RWPE2 (cell line): ENCODE measurements at regions not wholly inside any gene's neighbourhood (a gene's known extent, or its start where the extent isn't known, plus 50 kb on each side); places are given as distances from the start of the nearest gene placed in this dataset.
"Not testable (repeated sequence)": the region's sequence is repeated elsewhere in the genome, so short reads cannot be mapped to it uniquely, and the experiment has no call there.

Source experiments
- ATAC-seq: fragments of 200-7000 bp; cut with Tn5 transposase; 3 replicates; pipeline ENCODE4 v1.9.1; 2021; ENCODE audit warnings: low read depth
- DNase-seq: peaks from one replicate; pipeline ENCODE4 v3.0.0-alpha.2; 2020; ENCODE audit warnings: low spot score
- H3K27ac ChIP-seq: fragments of 450-650 bp; 2 replicates; pipeline ENCODE4 v1.5.1; 2017; ENCODE audit warnings: mild to moderate bottlenecking; ENCODE audit not compliant: poor library complexity, severe bottlenecking
- H3K27me3 ChIP-seq: fragments of 250-450 bp; sonication (Bioruptor Pico); 2 replicates; pipeline ENCODE4 v1.5.1; 2021; ENCODE audit warnings: mild to moderate bottlenecking, moderate library complexity; ENCODE audit not compliant: insufficient read depth, poor library complexity, severe bottlenecking
- H3K36me3 ChIP-seq: fragments of 250-450 bp; sonication (Bioruptor Pico); 2 replicates; pipeline ENCODE4 v1.5.1; 2020; ENCODE audit warnings: low read depth, mild to moderate bottlenecking, moderate library complexity
- H3K4me1 ChIP-seq: fragments of 250-450 bp; sonication (Bioruptor Pico); 2 replicates; pipeline ENCODE4 v1.5.1; 2021; ENCODE audit warnings: mild to moderate bottlenecking, moderate library complexity; ENCODE audit not compliant: insufficient read depth, poor library complexity, severe bottlenecking
- H3K4me3 ChIP-seq: fragments of 250-450 bp; sonication (Bioruptor Pico); 2 replicates; pipeline ENCODE4 v1.5.1; 2021; ENCODE audit warnings: mild to moderate bottlenecking, moderate library complexity; ENCODE audit not compliant: severe bottlenecking
- H3K9me3 ChIP-seq: fragments of 250-450 bp; sonication (Bioruptor Pico); 2 replicates; pipeline ENCODE4 v1.5.1; 2021; ENCODE audit warnings: mild to moderate bottlenecking, moderate library complexity; ENCODE audit not compliant: severe bottlenecking
- TF ChIP-seq, protein P1 (sequence below): fragments of 450-650 bp; IDR thresholded peaks from one replicate; pipeline ENCODE4 v1.5.1; 2017; ENCODE audit warnings: mild to moderate bottlenecking, moderate library complexity; ENCODE audit not compliant: poor library complexity, severe bottlenecking

DNA sequence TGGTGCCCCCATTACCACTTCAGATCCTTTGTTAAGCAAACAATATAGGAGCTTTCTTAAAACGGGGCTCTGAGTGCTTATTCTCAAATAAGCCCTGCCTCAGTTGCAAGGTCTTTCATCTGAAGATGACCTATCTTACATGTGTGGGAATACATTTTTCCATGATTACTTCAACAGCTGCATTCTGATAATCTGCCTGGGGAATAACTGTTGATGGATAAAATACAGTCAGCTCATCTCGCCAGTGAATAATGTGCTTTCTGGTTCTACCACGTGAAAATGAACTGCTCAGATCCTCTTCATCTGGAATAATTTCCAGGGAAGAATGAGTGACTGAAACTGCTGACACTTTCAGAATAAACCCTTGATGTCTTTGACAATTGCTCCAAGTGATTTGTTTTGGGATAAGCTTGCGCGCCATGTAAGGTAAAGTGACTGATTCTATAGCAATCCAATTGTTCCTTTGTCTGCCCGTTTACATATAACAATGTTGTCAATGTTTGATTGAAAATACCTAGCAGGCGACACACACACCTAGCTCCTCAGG lies 161.3 kb downstream of the RTL9 start:
- H3K4me1 ChIP-seq: no peaks in the 10 kb centered on the region
- TF ChIP-seq, protein P1, sequence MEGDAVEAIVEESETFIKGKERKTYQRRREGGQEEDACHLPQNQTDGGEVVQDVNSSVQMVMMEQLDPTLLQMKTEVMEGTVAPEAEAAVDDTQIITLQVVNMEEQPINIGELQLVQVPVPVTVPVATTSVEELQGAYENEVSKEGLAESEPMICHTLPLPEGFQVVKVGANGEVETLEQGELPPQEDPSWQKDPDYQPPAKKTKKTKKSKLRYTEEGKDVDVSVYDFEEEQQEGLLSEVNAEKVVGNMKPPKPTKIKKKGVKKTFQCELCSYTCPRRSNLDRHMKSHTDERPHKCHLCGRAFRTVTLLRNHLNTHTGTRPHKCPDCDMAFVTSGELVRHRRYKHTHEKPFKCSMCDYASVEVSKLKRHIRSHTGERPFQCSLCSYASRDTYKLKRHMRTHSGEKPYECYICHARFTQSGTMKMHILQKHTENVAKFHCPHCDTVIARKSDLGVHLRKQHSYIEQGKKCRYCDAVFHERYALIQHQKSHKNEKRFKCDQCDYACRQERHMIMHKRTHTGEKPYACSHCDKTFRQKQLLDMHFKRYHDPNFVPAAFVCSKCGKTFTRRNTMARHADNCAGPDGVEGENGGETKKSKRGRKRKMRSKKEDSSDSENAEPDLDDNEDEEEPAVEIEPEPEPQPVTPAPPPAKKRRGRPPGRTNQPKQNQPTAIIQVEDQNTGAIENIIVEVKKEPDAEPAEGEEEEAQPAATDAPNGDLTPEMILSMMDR: no peak
- no peak for DNase-seq
- no peak for ATAC-seq
- no peaks in the 10 kb centered on the region for H3K27me3 ChIP-seq
- H3K36me3 ChIP-seq: no peaks in the 10 kb centered on the region
- H3K9me3 ChIP-seq: no peaks in the 10 kb centered on the region
- H3K27ac ChIP-seq: no peak overlapping the region
- H3K4me3 ChIP-seq: no peak overlapping the region

DNA sequence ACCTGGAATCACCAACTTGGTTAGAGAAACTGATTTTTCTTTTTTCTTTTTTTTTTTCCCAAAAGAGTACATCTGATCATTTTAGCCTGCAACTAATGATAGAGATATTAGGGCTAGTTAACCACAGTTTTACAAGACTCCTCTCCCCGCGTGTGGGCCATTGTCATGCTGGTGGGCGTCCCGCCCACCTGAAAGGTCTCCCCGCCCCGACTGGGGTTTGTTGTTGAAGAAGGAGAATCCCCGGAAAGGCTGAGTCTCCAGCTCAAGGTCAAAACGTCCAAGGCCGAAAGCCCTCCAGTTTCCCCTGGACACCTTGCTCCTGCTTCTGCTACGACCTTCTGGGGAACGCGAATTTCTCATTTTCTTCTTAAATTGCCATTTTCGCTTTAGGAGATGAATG lies 162.0 kb downstream of the RTL9 start:
- not testable (repeated sequence) for H3K9me3 ChIP-seq, H3K36me3 ChIP-seq, ATAC-seq, DNase-seq, H3K27ac ChIP-seq, H3K4me1 ChIP-seq, H3K4me3 ChIP-seq, H3K27me3 ChIP-seq

DNA sequence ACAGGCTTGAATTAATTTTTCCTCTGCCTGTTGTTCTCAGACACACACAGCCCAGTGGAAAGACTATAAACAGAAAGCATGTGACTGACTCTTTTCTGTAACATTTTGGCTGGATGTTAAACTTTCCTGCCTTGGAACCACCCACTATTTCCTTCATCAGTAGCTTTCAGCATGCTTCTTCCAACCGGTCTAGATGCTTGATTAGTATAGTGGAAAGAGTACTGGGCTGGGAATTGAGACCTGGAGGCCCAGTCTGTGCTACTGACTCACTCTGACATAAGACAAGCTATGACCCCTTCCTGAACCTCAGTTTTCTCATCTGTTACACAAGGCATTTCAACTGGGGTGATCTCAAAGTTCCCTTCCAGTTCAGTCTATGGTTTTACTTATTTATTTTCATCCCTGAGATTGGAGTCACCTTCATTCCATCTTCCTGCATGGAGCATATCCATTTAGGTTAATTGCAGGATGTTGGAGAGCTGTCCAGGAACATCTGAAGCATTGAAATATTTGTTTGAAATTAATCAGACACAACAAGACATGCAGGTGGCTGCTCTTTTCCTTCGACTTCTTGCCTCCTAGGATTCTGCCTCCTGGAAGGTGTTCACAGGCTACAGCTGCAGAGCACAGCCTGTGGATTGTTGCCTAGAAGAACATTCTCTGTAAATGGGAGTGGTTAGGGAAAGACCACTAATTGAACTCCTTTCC lies 173.4 kb downstream of the RTL9 start:
- H3K4me3 ChIP-seq: no peak overlapping the region
- no peak for ATAC-seq
- H3K36me3 ChIP-seq: no peaks in the 10 kb centered on the region
- DNase-seq: no peak
- H3K27me3 ChIP-seq: no peaks in the 10 kb centered on the region
- H3K4me1 ChIP-seq: no peaks in the 10 kb centered on the region
- no peaks in the 10 kb centered on the region for H3K9me3 ChIP-seq
- TF ChIP-seq, protein P1: no peak
- no peak overlapping the region for H3K27ac ChIP-seq

DNA sequence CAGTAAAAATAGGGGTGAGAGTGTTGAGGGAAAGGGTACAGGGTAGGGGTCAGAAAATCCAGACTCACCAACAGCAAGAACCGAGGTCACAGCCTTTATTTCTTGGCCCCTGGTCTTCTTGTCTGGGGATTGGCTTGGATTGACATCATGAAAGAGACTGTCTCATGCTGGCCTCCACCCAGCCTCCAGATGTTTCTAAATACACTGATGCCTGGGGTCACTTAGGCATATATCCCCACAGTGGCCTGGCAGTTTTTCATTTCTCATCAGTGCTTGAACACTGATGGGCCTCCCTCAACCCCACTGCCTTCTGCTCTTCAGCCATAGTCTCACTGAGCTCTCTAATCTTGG lies 173.9 kb downstream of the RTL9 start:
- H3K27ac ChIP-seq: no peak overlapping the region
- ATAC-seq (no peak), DNase-seq (no peak)
- H3K4me1 ChIP-seq: no peaks in the 10 kb centered on the region
- H3K9me3 ChIP-seq: no peaks in the 10 kb centered on the region
- TF ChIP-seq, protein P1: no peak
- no peaks in the 10 kb centered on the region for H3K27me3 ChIP-seq
- H3K4me3 ChIP-seq: no peak overlapping the region
- no peaks in the 10 kb centered on the region for H3K36me3 ChIP-seq

DNA sequence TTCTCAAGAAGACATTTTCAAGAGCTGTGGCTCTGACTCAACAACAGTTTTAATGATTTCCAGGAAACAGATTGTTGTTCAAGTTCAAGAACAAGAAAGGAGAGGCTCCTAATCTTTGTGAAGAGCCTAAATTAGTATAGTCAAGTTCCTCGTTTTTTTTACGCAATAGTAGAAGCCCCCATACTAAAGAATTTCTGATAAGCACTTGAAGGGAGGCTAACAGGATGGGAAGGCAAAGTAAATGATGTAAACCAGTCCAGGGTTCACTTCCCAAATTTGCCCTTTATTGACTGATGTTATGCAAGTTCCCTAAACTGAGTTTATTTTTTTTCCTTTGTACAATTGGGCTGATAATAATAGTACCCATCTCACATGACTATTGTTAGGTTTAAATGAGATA lies 178.2 kb downstream of the RTL9 start:
- ATAC-seq (no peak), DNase-seq (no peak)
- Histone ChIP-seq H3K36me3 (no peaks in the 10 kb centered on the region), H3K4me3 (no peak overlapping the region), H3K9me3 (no peaks in the 10 kb centered on the region), H3K27me3 (no peaks in the 10 kb centered on the region), H3K27ac (no peak overlapping the region), H3K4me1 (no peaks in the 10 kb centered on the region)
- TF ChIP-seq, protein P1: no peak
